Memory B cell (primary cell): ENCODE measurements at regions not wholly inside any gene's neighbourhood (a gene's known extent, or its start where the extent isn't known, plus 50 kb on each side); places are given as distances from the start of the nearest gene placed in this dataset.

Experiments
- ATAC-seq: fragments of 150-1000 bp; cut with Tn5 transposase; 2 replicates; pipeline ENCODE4 v1.10.0; 2021; ENCODE audit warnings: low read depth, mild to moderate bottlenecking, moderate library complexity
- DNase-seq, 2 donors: peaks; one replicate each; pipeline ENCODE4 v3.0.0; 2022; ENCODE audit warnings: low spot score in 2 of 2
- H3K27ac Mint-ChIP-seq: one replicate; pipeline ENCODE4 v1.8.0; 2022; ENCODE audit warnings: mild to moderate bottlenecking, moderate library complexity, mixed read lengths
- H3K27me3 Mint-ChIP-seq: one replicate; pipeline ENCODE4 v1.8.0; 2022; ENCODE audit warnings: mixed read lengths
- H3K36me3 Mint-ChIP-seq: one replicate; pipeline ENCODE4 v1.8.0; 2022; ENCODE audit warnings: mild to moderate bottlenecking, mixed read lengths
- H3K4me1 Mint-ChIP-seq: one replicate; pipeline ENCODE4 v1.8.0; 2022; ENCODE audit warnings: mixed read lengths
- H3K4me3 Mint-ChIP-seq: one replicate; pipeline ENCODE4 v1.8.0; 2022; ENCODE audit warnings: mild to moderate bottlenecking, moderate library complexity, mixed read lengths
- H3K9me3 Mint-ChIP-seq: one replicate; pipeline ENCODE4 v1.8.0; 2022; ENCODE audit warnings: mixed read lengths

GRCh38 chr2:120802867-120803484 lies 67.3 kb downstream of the GLI2 start:
- no peaks in the 10 kb centered on the region for H3K27me3 Mint-ChIP-seq
- H3K9me3 Mint-ChIP-seq, result no peaks in the 10 kb centered on the region
- no peaks in the 10 kb centered on the region for H3K4me1 Mint-ChIP-seq
- H3K36me3 Mint-ChIP-seq, result no peaks in the 10 kb centered on the region
- no peak overlapping the region for H3K27ac Mint-ChIP-seq
- no peak overlapping the region for H3K4me3 Mint-ChIP-seq
- DNase-seq (no peak), ATAC-seq (no peak)

- DNase-seq (no peak), ATAC-seq (no peak)
- Mint-ChIP-seq H3K9me3 (no peaks in the 10 kb centered on the region), H3K4me1 (no peaks in the 10 kb centered on the region), H3K4me3 (no peak overlapping the region), H3K27me3 (no peaks in the 10 kb centered on the region), H3K27ac (no peak overlapping the region), H3K36me3 (no peaks in the 10 kb centered on the region)
Measured at GRCh38 chr2:120803764-120804335, 68.2 kb downstream of the GLI2 start.

DNA sequence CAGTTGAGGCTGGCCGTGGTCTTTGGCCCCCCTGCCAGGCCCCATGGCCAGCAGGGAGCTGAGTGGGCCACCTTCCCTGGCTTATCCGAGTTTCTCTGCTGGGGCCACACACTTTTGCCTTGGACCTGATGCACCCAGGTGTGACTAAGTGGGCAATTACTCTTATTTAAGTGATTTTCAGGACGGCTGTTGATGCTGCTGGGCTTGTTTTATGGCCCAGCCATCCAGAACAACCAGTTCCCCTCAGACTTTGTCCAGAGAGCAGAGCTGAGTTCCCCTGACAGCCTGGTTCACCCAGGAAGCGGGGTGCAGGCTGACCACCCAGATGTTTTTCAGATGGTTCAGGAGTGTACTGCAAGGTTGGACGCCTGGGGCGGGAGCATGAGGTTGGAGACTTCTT lies 68.8 kb downstream of the GLI2 start:
- H3K27me3 Mint-ChIP-seq, result peaks cover 5% of the 10 kb centered on the region
- H3K4me3 Mint-ChIP-seq, result no peak overlapping the region
- ATAC-seq, result no peak
- H3K36me3 Mint-ChIP-seq, result no peaks in the 10 kb centered on the region
- H3K4me1 Mint-ChIP-seq, result no peaks in the 10 kb centered on the region
- no peak overlapping the region for H3K27ac Mint-ChIP-seq
- no peaks in the 10 kb centered on the region for H3K9me3 Mint-ChIP-seq
- DNase-seq, result no peak

GRCh38 chr2:120805011-120805410 lies 69.3 kb downstream of the GLI2 start:
- DNase-seq, result no peak
- no peaks in the 10 kb centered on the region for H3K9me3 Mint-ChIP-seq
- no peak overlapping the region for H3K4me3 Mint-ChIP-seq
- no peak overlapping the region for H3K27ac Mint-ChIP-seq
- H3K4me1 Mint-ChIP-seq, result no peaks in the 10 kb centered on the region
- H3K36me3 Mint-ChIP-seq, result no peaks in the 10 kb centered on the region
- no peak for ATAC-seq
- peaks cover 5% of the 10 kb centered on the region for H3K27me3 Mint-ChIP-seq

- Mint-ChIP-seq H3K4me1 (no peaks in the 10 kb centered on the region), H3K27ac (no peak overlapping the region), H3K9me3 (no peaks in the 10 kb centered on the region), H3K27me3 (peaks cover 5% of the 10 kb centered on the region), H3K36me3 (no peaks in the 10 kb centered on the region), H3K4me3 (no peak overlapping the region)
- DNase-seq (no peak), ATAC-seq (no peak)
Measured at GRCh38 chr2:120805602-120806001, 69.9 kb downstream of the GLI2 start.

DNA sequence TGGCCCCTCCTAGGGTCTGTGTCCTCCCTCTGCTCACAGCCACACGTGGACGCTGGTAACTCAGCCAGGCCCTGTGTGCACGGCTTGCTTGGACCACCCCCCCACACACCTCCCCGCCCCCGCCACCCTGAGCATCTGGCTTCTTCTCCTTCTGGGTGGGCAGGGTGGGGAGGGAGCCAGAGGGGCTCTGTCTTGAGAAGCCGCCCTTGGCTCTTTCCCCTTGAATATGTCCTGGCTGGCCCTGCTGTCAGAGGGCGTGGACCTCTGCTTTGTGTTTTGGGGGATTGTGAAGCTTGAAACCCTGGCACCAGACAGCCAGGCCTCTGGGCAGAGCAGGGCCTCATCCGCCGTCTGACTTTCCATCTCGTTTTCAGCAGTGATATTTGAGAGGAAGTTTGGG lies 72.1 kb downstream of the GLI2 start:
- no peak for DNase-seq
- no peaks in the 10 kb centered on the region for H3K36me3 Mint-ChIP-seq
- no peaks in the 10 kb centered on the region for H3K9me3 Mint-ChIP-seq
- no peak for ATAC-seq
- H3K4me1 Mint-ChIP-seq, result no peaks in the 10 kb centered on the region
- H3K27ac Mint-ChIP-seq, result no peak overlapping the region
- H3K27me3 Mint-ChIP-seq, result peaks cover 8% of the 10 kb centered on the region
- H3K4me3 Mint-ChIP-seq, result no peak overlapping the region

- Mint-ChIP-seq H3K27ac (no peak overlapping the region), H3K4me1 (no peaks in the 10 kb centered on the region), H3K27me3 (peaks cover 10% of the 10 kb centered on the region), H3K4me3 (no peak overlapping the region), H3K36me3 (no peaks in the 10 kb centered on the region), H3K9me3 (no peaks in the 10 kb centered on the region)
- ATAC-seq, result no peak
- DNase-seq, result no peak
Measured at GRCh38 chr2:120809151-120809550, 73.5 kb downstream of the GLI2 start.

DNA sequence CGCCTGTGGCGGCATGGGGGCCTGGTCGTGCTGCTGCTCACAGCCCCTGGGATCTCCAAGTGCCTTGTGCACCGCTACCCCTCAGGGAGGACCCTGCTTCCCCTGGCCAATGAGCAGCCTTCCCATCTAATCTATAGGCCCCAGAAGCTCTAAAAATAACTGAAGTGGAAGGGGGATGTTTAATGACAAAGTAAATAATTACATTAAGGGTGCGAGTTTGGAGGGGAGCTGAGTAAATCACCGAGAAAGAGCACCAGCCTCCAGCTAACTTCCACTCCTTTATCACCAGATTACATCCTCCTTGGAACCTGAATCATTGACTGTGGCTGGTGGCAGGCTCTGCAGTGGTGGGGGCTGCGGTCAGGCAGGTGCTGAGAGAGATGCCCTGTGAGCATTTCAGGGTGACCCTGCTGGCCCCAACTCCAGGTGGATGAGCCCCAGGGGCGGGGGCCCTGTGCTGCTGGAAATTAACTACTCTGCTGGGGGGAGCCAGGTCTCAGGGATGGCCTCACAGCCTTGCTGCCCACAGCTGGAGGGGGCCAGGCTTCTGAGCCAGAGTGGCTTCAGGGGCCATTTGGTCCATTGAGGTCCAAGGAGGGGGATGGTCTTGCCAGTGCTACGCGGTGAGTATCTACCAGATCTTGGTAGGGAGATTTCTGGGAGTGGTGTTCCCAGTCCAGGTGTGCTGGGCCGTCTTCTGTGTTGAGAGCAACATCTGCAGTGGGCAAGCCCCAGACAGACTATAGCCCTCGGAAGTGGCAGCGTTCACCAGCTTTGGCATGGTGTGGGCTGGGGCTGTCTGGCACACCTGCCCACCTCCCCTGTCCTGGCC lies 74.2 kb downstream of the GLI2 start:
- no peaks in the 10 kb centered on the region for H3K36me3 Mint-ChIP-seq
- no peaks in the 10 kb centered on the region for H3K4me1 Mint-ChIP-seq
- no peak overlapping the region for H3K27ac Mint-ChIP-seq
- no peaks in the 10 kb centered on the region for H3K9me3 Mint-ChIP-seq
- no peak for ATAC-seq
- H3K4me3 Mint-ChIP-seq, result no peak overlapping the region
- peaks cover 10% of the 10 kb centered on the region for H3K27me3 Mint-ChIP-seq
- no peak for DNase-seq

- Mint-ChIP-seq H3K27ac (no peak overlapping the region), H3K36me3 (no peaks in the 10 kb centered on the region), H3K27me3 (peaks cover 10% of the 10 kb centered on the region), H3K9me3 (no peaks in the 10 kb centered on the region), H3K4me3 (no peak overlapping the region), H3K4me1 (no peaks in the 10 kb centered on the region)
- DNase-seq (no peak), ATAC-seq (no peak)
Measured at GRCh38 chr2:120810639-120811038, 75.0 kb downstream of the GLI2 start.

DNA sequence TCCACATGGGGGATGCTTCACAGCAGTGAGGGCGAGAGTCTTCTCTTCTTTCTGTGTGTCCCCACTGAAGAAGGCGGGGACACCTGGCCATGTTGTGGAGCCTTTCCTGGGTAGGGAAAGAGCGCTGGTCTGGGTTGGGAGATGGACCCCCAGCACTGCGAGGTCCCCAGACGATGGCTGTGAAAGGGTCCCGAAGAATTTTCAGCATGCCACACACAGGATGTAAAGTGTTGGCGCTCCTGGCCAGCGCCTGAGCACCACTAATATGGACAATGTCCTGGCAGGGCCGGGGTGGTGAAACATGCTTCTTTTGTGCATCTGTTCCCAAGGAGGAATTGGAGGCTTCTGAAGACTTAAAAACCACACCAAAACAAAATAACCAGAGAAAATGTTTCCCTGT lies 77.2 kb downstream of the GLI2 start:
- ATAC-seq (no peak), DNase-seq (no peak)
- no peaks in the 10 kb centered on the region for H3K9me3 Mint-ChIP-seq
- H3K36me3 Mint-ChIP-seq, result no peaks in the 10 kb centered on the region
- H3K27me3 Mint-ChIP-seq, result peaks cover 10% of the 10 kb centered on the region
- H3K4me3 Mint-ChIP-seq, result no peak overlapping the region
- H3K27ac Mint-ChIP-seq, result no peak overlapping the region
- H3K4me1 Mint-ChIP-seq, result no peaks in the 10 kb centered on the region

DNA sequence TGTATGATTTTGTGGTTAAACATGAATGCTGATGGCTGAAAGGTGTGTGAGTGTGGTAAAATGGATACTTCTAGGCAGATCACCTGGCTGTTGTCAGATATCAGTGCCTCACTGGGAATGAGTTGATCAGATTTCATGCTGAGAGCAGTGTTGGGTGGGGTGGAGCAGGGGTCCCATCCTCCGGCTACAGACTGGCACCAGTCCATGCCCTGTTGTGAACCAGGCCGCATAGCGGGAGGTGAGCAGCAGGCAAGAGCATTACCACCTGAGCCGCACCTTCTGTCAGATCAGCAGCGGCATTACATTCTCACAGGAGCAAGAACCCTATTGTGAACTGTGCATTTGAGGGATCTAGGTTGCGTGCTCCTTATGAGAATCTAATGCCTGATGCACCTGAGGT lies 78.7 kb downstream of the GLI2 start:
- ATAC-seq (no peak), DNase-seq (no peak)
- H3K27ac Mint-ChIP-seq, result no peak overlapping the region
- H3K27me3 Mint-ChIP-seq, result peaks cover 6% of the 10 kb centered on the region
- H3K4me3 Mint-ChIP-seq, result no peak overlapping the region
- no peaks in the 10 kb centered on the region for H3K4me1 Mint-ChIP-seq
- H3K36me3 Mint-ChIP-seq, result no peaks in the 10 kb centered on the region
- H3K9me3 Mint-ChIP-seq, result no peaks in the 10 kb centered on the region

- no peaks in the 10 kb centered on the region for H3K4me1 Mint-ChIP-seq
- ATAC-seq (no peak), DNase-seq (no peak)
- H3K36me3 Mint-ChIP-seq, result no peaks in the 10 kb centered on the region
- H3K9me3 Mint-ChIP-seq, result no peaks in the 10 kb centered on the region
- H3K27me3 Mint-ChIP-seq, result peaks cover 6% of the 10 kb centered on the region
- no peak overlapping the region for H3K27ac Mint-ChIP-seq
- no peak overlapping the region for H3K4me3 Mint-ChIP-seq
Measured at GRCh38 chr2:120815292-120815691, 79.6 kb downstream of the GLI2 start.

DNA sequence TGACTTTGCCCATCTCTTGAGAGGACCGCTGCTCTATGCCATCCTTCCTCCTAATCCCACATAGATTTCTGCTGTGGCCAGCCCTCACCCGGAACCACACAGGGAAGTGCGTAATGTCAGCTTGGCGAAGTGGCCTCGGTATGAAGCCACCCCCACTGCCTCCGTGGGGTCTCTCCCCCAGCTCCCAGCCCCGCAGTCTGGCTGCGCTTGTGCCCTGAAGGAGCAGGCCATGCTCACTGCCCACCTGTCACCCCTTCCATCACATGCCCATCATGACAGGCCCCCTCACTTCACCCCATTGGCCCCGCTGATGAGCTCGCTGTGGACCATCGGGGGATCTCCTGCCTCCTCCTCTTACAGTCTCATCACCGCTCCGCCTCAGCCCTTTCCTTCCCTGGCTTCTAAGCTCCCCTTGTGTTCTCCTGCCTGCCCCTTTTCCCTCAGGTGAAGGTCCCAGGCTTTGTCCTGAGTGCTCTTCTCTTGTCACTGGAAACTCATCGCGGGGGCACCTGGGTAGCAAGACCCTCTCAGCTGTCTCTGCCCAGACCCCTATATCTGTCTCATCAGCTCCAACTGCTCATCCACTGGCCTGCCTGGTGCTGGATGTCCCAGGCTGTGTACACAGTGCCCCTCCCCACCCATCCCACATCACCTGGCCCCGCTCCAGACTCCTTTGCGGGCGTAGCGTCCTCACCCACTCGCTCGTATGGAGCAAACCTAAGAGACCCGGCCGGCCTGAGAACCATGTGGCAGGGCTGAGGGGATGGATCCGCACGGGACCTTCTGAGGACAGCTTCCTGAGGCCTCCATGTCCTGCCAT lies 81.7 kb downstream of the GLI2 start:
- Mint-ChIP-seq H3K27ac (no peak overlapping the region), H3K4me3 (no peak overlapping the region), H3K4me1 (no peaks in the 10 kb centered on the region), H3K27me3 (peaks cover 2% of the 10 kb centered on the region), H3K36me3 (no peaks in the 10 kb centered on the region), H3K9me3 (no peaks in the 10 kb centered on the region)
- DNase-seq (no peak), ATAC-seq (no peak)

DNA sequence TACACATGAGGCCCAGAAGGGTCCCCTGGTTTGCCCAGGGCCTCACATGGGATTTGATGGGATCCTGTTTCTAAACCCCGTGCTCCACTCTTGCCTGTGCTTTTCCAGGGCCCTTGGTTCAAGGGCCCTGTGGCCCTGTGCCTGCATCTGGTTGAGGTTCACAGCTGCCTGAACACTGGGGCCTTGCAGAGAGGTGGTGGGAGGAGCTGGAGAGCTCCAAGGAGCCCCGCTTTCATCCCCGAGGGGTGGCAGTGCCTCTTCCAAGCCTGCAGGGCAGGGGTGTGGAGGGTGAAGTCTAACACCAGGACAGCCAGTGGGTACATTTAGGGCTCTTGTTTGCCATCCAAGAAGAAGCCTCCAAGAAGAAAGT lies 82.3 kb downstream of the GLI2 start:
- no peaks in the 10 kb centered on the region for H3K36me3 Mint-ChIP-seq
- no peak for ATAC-seq
- H3K27ac Mint-ChIP-seq, result no peak overlapping the region
- H3K9me3 Mint-ChIP-seq, result no peaks in the 10 kb centered on the region
- H3K4me1 Mint-ChIP-seq, result no peaks in the 10 kb centered on the region
- no peak for DNase-seq
- H3K27me3 Mint-ChIP-seq, result peaks cover 2% of the 10 kb centered on the region
- H3K4me3 Mint-ChIP-seq, result no peak overlapping the region
